Uterus (tissue), 3 donors: ENCODE measurements at regions not wholly inside any gene's neighbourhood (a gene's known extent, or its start where the extent isn't known, plus 50 kb on each side); places are given as distances from the start of the nearest gene placed in this dataset.

Experiments
- DNase-seq, 2 donors: peaks; one replicate each; pipeline ENCODE4 v3.0.0-alpha.2; 2019 to 2020
- H3K27ac ChIP-seq, 2 donors: fragments of 200-600 bp; sonication (generic); 1 replicate in 1 of 2; 2 replicates in 1 of 2; pipeline ENCODE4 v1.5.1; 2016 to 2018
- H3K27me3 ChIP-seq, 2 donors: fragments of 200-600 bp; sonication (generic); one replicate each; pipeline ENCODE4 v1.5.1; 2018 to 2019; ENCODE audit warnings: control low read depth in 1 of 2
- H3K36me3 ChIP-seq, 2 donors: fragments of 200-600 bp; sonication (generic); one replicate each; pipeline ENCODE4 v1.5.1; 2019; ENCODE audit warnings: control low read depth in 1 of 2
- H3K4me1 ChIP-seq, 2 donors: fragments of 200-600 bp; sonication (generic); one replicate each; pipeline ENCODE4 v1.5.1; 2018 to 2019; ENCODE audit warnings: control low read depth in 1 of 2
- H3K4me3 ChIP-seq, 2 donors: fragments of 200-600 bp; sonication (generic); 1 replicate in 1 of 2; 2 replicates in 1 of 2; pipeline ENCODE4 v1.5.1; 2018 to 2019; ENCODE audit warnings: mild to moderate bottlenecking in 1 of 2
- H3K9me3 ChIP-seq, 2 donors: fragments of 200-600 bp; sonication (generic); one replicate each; pipeline ENCODE4 v1.5.1; 2019; ENCODE audit warnings: control low read depth in 1 of 2
- POLR2A ChIP-seq, 2 donors: fragments of 450-650 bp; IDR thresholded peaks; one replicate each; pipeline ENCODE4 v1.6.1; 2016; ENCODE audit warnings: antibody characterized with exemption in 2 of 2, mild to moderate bottlenecking in 1 of 2, moderate library complexity in 1 of 2
- intact Hi-C: fragments of 100-400 bp; cut with DNase I; formaldehyde crosslinking; loops from one replicate; pipeline ENCODE4 v1.15.1; 2023; ENCODE audit warnings: low total_unique reads
- TF ChIP-seq, protein P1 (sequence below), 4 experiments: fragments of 200-600 bp in 2 of 4; fragments of 450-650 bp in 2 of 4; sonication (generic) in 2 of 4; IDR thresholded peaks; one replicate each; pipeline ENCODE4 v1.5.1; 2016 to 2019; ENCODE audit warnings: antibody characterized with exemption in 4 of 4, mild to moderate bottlenecking in 2 of 4, moderate library complexity in 1 of 4
- donor health status: DM: yes; HTN: yes; CAD: no.

DNA sequence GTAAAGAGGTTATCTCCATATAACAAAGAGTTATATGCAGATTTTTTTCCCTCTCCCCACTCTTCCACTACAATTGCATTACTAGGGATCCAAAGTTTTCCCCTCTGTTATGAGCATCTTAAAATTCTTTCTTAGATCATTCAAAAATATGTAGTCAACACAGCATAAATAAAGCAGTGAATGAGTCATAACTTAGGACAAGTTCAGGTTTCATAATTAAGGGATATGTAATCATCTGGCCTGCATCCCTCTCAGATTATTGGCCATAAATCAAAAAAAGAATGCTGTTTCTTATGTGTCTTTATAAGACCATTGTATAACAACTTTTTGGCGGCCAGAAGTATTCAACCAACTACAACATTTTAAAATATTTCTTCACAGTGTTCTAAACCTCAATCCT lies 1526.1 kb downstream of the KCNT2 start:
- Histone ChIP-seq H3K36me3 (no peaks in the 10 kb centered on the region), H3K4me1 (no peaks in the 10 kb centered on the region), H3K9me3 (no peaks in the 10 kb centered on the region), H3K27ac (no peak overlapping the region), H3K4me3 (no peak overlapping the region), H3K27me3 (no peaks in the 10 kb centered on the region)
- no peak for DNase-seq
- TF ChIP-seq, protein P1, sequence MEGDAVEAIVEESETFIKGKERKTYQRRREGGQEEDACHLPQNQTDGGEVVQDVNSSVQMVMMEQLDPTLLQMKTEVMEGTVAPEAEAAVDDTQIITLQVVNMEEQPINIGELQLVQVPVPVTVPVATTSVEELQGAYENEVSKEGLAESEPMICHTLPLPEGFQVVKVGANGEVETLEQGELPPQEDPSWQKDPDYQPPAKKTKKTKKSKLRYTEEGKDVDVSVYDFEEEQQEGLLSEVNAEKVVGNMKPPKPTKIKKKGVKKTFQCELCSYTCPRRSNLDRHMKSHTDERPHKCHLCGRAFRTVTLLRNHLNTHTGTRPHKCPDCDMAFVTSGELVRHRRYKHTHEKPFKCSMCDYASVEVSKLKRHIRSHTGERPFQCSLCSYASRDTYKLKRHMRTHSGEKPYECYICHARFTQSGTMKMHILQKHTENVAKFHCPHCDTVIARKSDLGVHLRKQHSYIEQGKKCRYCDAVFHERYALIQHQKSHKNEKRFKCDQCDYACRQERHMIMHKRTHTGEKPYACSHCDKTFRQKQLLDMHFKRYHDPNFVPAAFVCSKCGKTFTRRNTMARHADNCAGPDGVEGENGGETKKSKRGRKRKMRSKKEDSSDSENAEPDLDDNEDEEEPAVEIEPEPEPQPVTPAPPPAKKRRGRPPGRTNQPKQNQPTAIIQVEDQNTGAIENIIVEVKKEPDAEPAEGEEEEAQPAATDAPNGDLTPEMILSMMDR (IDR thresholded peaks at IDR 0.05): no peak
- no peak for TF ChIP-seq POLR2A (IDR thresholded peaks at IDR 0.05)
- intact Hi-C loops: no loop called here

DNA sequence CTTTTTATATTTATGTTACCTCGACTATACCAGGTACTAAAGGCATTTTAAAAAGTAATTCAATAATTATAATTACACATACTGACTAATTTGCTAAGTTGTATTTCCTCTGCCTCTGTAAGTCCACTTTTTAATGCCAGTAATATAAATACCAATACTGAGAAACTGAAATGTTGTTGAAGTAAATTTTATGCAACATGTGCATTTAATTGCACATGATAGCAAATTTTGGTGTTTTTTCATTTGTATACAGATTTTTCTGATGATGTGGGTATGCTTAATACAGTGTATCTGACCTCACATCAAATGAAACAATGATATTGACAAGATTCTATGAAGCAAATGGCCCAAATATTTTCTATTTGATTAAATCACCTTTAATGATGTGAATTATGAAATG lies 1531.6 kb downstream of the KCNT2 start:
- Histone ChIP-seq H3K9me3 (no peaks in the 10 kb centered on the region), H3K27ac (no peak overlapping the region), H3K27me3 (no peaks in the 10 kb centered on the region), H3K4me3 (no peak overlapping the region), H3K4me1 (no peaks in the 10 kb centered on the region), H3K36me3 (no peaks in the 10 kb centered on the region)
- no peak for DNase-seq
- TF ChIP-seq, protein P1 (IDR thresholded peaks at IDR 0.05): no peak
- TF ChIP-seq POLR2A (IDR thresholded peaks at IDR 0.05): no peak
- intact Hi-C loops: no loop called here

DNA sequence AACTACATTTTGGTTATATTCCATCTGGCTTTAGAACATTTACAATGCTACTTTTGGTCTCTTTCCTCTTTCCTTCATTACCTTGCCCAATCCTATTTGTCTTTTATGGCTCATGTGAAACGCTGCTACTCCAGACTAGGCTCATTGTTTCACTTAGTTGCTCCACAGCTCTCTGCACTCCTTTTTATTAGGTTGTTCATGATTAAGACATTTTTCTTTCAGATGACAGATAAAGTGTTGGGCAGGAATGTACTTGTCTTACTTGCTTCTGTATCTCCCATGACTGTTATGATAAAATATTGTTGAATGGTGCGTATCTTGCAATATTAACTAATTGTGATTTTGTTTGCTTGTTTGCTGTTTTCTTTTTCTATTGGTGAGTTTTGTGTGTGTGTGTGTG lies 1532.3 kb downstream of the KCNT2 start:
- no peaks in the 10 kb centered on the region for H3K4me1 ChIP-seq
- no peak for DNase-seq
- intact Hi-C loops: no loop called here
- TF ChIP-seq POLR2A (IDR thresholded peaks at IDR 0.05): no peak
- TF ChIP-seq, protein P1 (IDR thresholded peaks at IDR 0.05): no peak
- H3K27me3 ChIP-seq: no peaks in the 10 kb centered on the region
- no peak overlapping the region for H3K4me3 ChIP-seq
- no peaks in the 10 kb centered on the region for H3K36me3 ChIP-seq
- no peaks in the 10 kb centered on the region for H3K9me3 ChIP-seq
- H3K27ac ChIP-seq: no peak overlapping the region

DNA sequence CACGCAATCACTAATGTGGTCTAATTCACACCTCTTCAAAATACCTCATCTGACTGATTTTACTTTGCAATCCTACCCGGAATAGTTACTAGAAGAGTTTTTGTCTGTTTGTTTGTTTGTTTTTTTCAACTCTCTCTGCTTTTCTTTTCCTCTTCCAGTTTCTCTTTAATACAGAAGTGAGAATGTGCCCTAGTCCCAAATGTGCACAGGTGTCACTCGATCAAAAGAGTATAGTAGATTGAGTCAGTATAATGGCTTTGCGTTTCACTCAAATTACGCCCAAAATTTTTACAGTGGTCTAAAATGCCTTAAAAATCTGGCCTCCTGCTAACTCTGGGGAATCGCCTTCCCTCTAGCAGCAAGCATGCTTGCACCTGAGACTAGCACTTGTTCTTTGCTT lies 1536.8 kb downstream of the KCNT2 start:
- Histone ChIP-seq H3K9me3 (no peaks in the 10 kb centered on the region), H3K36me3 (no peaks in the 10 kb centered on the region), H3K4me1 (no peaks in the 10 kb centered on the region), H3K27ac (no peak overlapping the region), H3K27me3 (no peaks in the 10 kb centered on the region), H3K4me3 (no peak overlapping the region)
- no peak for DNase-seq
- TF ChIP-seq, protein P1 (IDR thresholded peaks at IDR 0.05): no peak
- no peak for TF ChIP-seq POLR2A (IDR thresholded peaks at IDR 0.05)
- intact Hi-C loops: no loop called here

DNA sequence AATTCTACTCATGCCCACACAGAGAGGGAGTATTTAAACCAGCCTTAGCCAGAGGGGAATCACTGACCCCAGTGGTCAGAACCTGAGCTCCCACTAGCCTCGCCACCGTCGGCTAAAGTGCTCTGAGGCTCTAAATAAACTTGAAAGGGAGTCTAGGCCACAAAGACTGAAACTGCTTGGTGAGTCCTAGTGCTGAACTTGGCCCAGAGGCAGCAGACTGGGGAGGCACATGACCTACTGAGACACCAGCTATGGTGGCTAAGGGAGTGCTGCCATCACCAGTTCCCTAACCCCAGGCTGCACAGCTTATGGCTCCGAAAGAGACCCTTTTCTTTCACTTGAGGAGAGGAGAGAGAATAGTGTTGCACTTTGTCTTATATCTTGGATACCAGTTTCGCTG lies 1542.8 kb downstream of the KCNT2 start:
- intact Hi-C loops: no loop called here
- Histone ChIP-seq H3K27ac (no peak overlapping the region), H3K9me3 (no peaks in the 10 kb centered on the region), H3K4me1 (no peaks in the 10 kb centered on the region), H3K4me3 (no peak overlapping the region), H3K27me3 (peaks cover 0 to 6% of the 10 kb centered on the region in 2 donors), H3K36me3 (no peaks in the 10 kb centered on the region)
- no peak for TF ChIP-seq POLR2A (IDR thresholded peaks at IDR 0.05)
- TF ChIP-seq, protein P1 (IDR thresholded peaks at IDR 0.05): no peak
- DNase-seq: no peak
